ENCODE measurements at regions not wholly inside any gene's neighbourhood (a gene's known extent, or its start where the extent isn't known, plus 50 kb on each side); places are given as distances from the start of the nearest gene placed in this dataset.

- TF ChIP-seq NFYB (IDR thresholded peaks at IDR 0.05; ENCODE audit: insufficient read depth, low read depth, low read length) (no peak), KAT2A (conservative IDR thresholded peaks at IDR 0.05; ENCODE audit: control insufficient read depth, low read depth, low read length) (no peak), EP300 (IDR thresholded peaks at IDR 0.05; ENCODE audit: borderline replicate concordance in 1 of 2, control insufficient read depth in 1 of 2, low read depth in 2 of 2, low read length in 2 of 2) (no peak), FOXK2 (IDR thresholded peaks at IDR 0.05) (no peak), ZNF24 (IDR thresholded peaks at IDR 0.05) (no peak)
These were observed 169.5 kb upstream of the LYZL1 start (continued) for GRCh38 chr10:29119374-29119773.

DNA sequence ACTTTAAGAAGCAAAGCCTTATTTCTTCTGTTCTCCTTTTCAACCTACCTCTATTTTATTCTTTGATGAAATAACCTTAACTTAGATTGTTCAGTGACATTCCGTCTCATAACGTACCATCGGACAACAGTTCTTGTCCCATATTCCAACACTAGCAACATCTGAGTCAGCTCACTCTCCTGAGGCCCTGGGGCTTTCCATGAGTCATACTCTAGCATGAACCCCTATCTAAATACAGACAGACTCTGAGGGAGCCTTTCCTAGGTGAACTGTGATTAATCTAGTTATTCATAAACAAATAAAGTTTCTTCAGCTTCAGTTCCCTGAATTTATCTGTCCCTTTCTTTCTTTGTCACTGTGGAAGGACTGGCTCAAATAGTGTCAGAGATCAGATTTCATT is 168.7 kb upstream of the LYZL1 start:
- Histone ChIP-seq H3K79me2 (ENCODE audit: control insufficient read depth, insufficient read depth, low read length) (no peaks in the 10 kb centered on the region), H3K9me3 (replicated peaks; ENCODE audit: control insufficient read depth, insufficient read depth, low read length) (no peaks in the 10 kb centered on the region; the same call in 1 of the 3 replicates), H4K20me1 (ENCODE audit: control insufficient read depth, insufficient read depth) (no peaks in the 10 kb centered on the region), H3K4me3 (no peak overlapping the region), H3K27me3 (replicated peaks in 1 of 2; ENCODE audit: control insufficient read depth in 2 of 2, insufficient read depth in 2 of 2, low read length in 1 of 2) (no peaks in the 10 kb centered on the region), H3K36me3 (ENCODE audit: control insufficient read depth in 2 of 2, insufficient read depth in 2 of 2, low read length in 1 of 2) (no peaks in the 10 kb centered on the region), H3K4me2 (ENCODE audit: control insufficient read depth, insufficient read depth) (no peak overlapping the region), H3K27ac (ENCODE audit: control insufficient read depth, insufficient read depth) (no peak overlapping the region), H3K4me1 (ENCODE audit: control insufficient read depth, insufficient read depth, low read length) (no peaks in the 10 kb centered on the region), H2AFZ (ENCODE audit: control insufficient read depth, low read depth, low read length) (no peak overlapping the region), H3K9ac (ENCODE audit: control insufficient read depth, insufficient read depth, low read length) (no peak overlapping the region)
- 88% methylated on average over 3 of the region's 3 CpGs for WGBS (ENCODE audit: insufficient coverage, insufficient replicate concordance, low lambda C conversion rate, missing lambda C conversion rate)
- POLR2A ChIA-PET, result no interaction called here
- in situ Hi-C loops (cut with MboI), result loop anchor here (25.0 kb wide), 1 partner anchor 108 kb away; no protein-coding TSS in a partner anchor
- no peak for DNase-seq (ENCODE audit: low read depth, low spot score)
- no TSS peak for BruUV-seq (replicated peaks)
- ATAC-seq, result no peak
- RAD21 ChIA-PET (ENCODE audit: unreplicated experiment), result no interaction called here
- SMC1A ChIA-PET (ENCODE audit: uncharacterized antibody, unreplicated experiment), result no interaction called here
- CTCF ChIA-PET, result interaction anchor here (1.8 kb wide), 1 partner anchor 11 kb away, joined by 5 read pairs; no protein-coding TSS in a partner anchor
- no peak for FAIRE-seq
- intact Hi-C loops (cut with micrococcal nuclease; ENCODE audit: unreplicated experiment), result no loop called here
- TF ChIP-seq WRNIP1 (IDR thresholded peaks at IDR 0.05; ENCODE audit: borderline replicate concordance, low read depth, low read length), result no peak
- no peak for TF ChIP-seq CBFB (IDR thresholded peaks at IDR 0.05; ENCODE audit: low read depth)
- TF ChIP-seq PAX5 (IDR thresholded peaks at IDR 0.05; ENCODE audit: borderline replicate concordance, low read depth, low read length), result no peak
- TF ChIP-seq, protein P1, sequence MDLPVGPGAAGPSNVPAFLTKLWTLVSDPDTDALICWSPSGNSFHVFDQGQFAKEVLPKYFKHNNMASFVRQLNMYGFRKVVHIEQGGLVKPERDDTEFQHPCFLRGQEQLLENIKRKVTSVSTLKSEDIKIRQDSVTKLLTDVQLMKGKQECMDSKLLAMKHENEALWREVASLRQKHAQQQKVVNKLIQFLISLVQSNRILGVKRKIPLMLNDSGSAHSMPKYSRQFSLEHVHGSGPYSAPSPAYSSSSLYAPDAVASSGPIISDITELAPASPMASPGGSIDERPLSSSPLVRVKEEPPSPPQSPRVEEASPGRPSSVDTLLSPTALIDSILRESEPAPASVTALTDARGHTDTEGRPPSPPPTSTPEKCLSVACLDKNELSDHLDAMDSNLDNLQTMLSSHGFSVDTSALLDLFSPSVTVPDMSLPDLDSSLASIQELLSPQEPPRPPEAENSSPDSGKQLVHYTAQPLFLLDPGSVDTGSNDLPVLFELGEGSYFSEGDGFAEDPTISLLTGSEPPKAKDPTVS (IDR thresholded peaks at IDR 0.05; ENCODE audit: low read depth, low read length), result no peak
- TF ChIP-seq SKIL (IDR thresholded peaks at IDR 0.05; ENCODE audit: low read depth, poor library complexity, severe bottlenecking), result no peak
- TF ChIP-seq IKZF1 (conservative IDR thresholded peaks at IDR 0.05), result no peak
- no peak for TF ChIP-seq MXI1 (IDR thresholded peaks at IDR 0.05; ENCODE audit: low read depth, low read length)
- no peak for TF ChIP-seq ZBTB40 (IDR thresholded peaks at IDR 0.05; ENCODE audit: borderline replicate concordance)
- no peak for TF ChIP-seq SMAD5 (IDR thresholded peaks at IDR 0.05; ENCODE audit: low read depth)
- TF ChIP-seq SPI1 (IDR thresholded peaks at IDR 0.05; ENCODE audit: borderline replicate concordance, insufficient read depth, low read depth, low read length), result no peak
- no peak for TF ChIP-seq RCOR1 (conservative IDR thresholded peaks at IDR 0.05; ENCODE audit: low read depth, low read length)
- no peak for TF ChIP-seq SP1 (IDR thresholded peaks at IDR 0.05; ENCODE audit: low read depth, low read length)

Measured in GM12878 (cell line).